HEK293 (cell line): ENCODE measurements at regions not wholly inside any gene's neighbourhood (a gene's known extent, or its start where the extent isn't known, plus 50 kb on each side); places are given as distances from the start of the nearest gene placed in this dataset.

Experiments used
- TCF7L2 ChIP-seq: IDR thresholded peaks from 2 replicates; pipeline ENCODE4 v1.6.1; 2011; ENCODE audit warnings: low read depth, mild to moderate bottlenecking, inconsistent platforms, low read length, moderate library complexity, borderline replicate concordance
- ZNF362 ChIP-seq: fragments of 450-650 bp; formaldehyde crosslinking; IDR thresholded peaks from 2 replicates; pipeline ENCODE4 v1.5.1; 2016; ENCODE audit warnings: missing biosample characterization, missing genetic modification characterization
- ZNF747 ChIP-seq: fragments of 450-650 bp; formaldehyde crosslinking; IDR thresholded peaks from 2 replicates; pipeline ENCODE4 v1.5.1; 2016; ENCODE audit warnings: missing biosample characterization, missing genetic modification characterization
- TF ChIP-seq, protein P1 (sequence below): fragments of 450-650 bp; formaldehyde crosslinking; IDR thresholded peaks from 2 replicates; pipeline ENCODE4 v1.5.1; 2016; ENCODE audit warnings: missing biosample characterization, missing genetic modification characterization

DNA sequence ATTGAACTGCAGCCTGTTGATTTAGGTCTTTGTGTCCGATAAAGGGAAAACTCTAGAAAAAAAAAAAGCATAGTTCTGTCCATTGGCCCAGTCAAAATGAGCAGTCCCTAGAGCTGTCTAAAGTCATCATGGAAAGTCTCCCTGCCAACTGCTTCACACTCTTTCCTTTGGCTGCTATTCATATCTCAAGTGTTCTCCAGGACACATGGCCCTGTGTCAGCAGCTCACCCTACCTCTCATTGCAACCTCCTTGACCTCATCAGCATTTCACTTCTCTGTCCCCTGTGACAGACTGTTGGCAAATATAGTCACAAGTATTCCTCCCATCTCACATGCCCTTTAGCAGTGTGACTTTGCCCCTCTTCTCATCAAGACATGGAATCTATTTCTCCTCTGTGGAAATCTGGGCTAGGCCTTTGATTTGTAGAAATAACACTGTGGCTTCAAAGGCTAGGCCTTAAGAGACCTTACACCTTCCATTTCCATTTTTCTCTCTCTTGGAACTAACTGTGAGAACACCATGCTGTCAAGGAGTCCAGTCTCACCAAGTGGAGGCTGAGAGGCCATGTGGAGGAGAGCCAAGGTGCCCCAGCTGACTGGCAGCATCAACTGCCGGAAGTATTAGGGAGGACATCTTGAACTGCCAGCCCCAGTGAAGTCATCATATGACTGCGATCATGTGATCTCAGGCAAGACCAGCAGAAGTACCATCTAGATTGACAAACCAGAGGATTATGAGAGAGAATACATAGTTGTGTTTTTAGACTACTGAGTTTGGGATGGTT lies 149.4 kb upstream of the TARS1 start:
- TF ChIP-seq, protein P1, sequence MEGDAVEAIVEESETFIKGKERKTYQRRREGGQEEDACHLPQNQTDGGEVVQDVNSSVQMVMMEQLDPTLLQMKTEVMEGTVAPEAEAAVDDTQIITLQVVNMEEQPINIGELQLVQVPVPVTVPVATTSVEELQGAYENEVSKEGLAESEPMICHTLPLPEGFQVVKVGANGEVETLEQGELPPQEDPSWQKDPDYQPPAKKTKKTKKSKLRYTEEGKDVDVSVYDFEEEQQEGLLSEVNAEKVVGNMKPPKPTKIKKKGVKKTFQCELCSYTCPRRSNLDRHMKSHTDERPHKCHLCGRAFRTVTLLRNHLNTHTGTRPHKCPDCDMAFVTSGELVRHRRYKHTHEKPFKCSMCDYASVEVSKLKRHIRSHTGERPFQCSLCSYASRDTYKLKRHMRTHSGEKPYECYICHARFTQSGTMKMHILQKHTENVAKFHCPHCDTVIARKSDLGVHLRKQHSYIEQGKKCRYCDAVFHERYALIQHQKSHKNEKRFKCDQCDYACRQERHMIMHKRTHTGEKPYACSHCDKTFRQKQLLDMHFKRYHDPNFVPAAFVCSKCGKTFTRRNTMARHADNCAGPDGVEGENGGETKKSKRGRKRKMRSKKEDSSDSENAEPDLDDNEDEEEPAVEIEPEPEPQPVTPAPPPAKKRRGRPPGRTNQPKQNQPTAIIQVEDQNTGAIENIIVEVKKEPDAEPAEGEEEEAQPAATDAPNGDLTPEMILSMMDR, result no peak
- TF ChIP-seq ZNF362 (no peak), TCF7L2 (no peak), ZNF747 (tag by site-specific recombination) (no peak)
